ENCODE measurements at regions not wholly inside any gene's neighbourhood (a gene's known extent, or its start where the extent isn't known, plus 50 kb on each side); places are given as distances from the start of the nearest gene placed in this dataset.
A peak's percentile ranks its signal among the peaks of the same experiment; 100 is the strongest.

- DNase-seq (ENCODE audit: low spot score), result no peak
- WGBS (ENCODE audit: low lambda C conversion rate, missing lambda C conversion rate), result 92% methylated on average over 9 of the region's 9 CpGs
- no peak overlapping the region for H2AFZ ChIP-seq
- no peaks in the 10 kb centered on the region for H3K4me1 ChIP-seq (ENCODE audit: insufficient read depth)
- H4K20me1 ChIP-seq (ENCODE audit: insufficient read depth, poor library complexity, severe bottlenecking), result no peaks in the 10 kb centered on the region
- H3K27me3 ChIP-seq, result no peaks in the 10 kb centered on the region
- H3K9me3 ChIP-seq (ENCODE audit: low read depth), result no peaks in the 10 kb centered on the region
- TF ChIP-seq CTCF (IDR thresholded peaks at IDR 0.05; ENCODE audit: poor library complexity) (no peak), EZH2 (IDR thresholded peaks at IDR 0.05; ENCODE audit: borderline replicate concordance) (no peak), EZH2phosphoT487 (IDR thresholded peaks at IDR 0.05; ENCODE audit: low read depth, severe bottlenecking, unreplicated experiment) (no peak)
- no peaks in the 10 kb centered on the region for H3K36me3 ChIP-seq (replicated peaks; ENCODE audit: insufficient read depth, low read depth)
- H3K27ac ChIP-seq, result no peak overlapping the region
- H3K4me2 ChIP-seq, result no peak overlapping the region
- H3K79me2 ChIP-seq, result no peaks in the 10 kb centered on the region
- H3K9me2 ChIP-seq (replicated peaks; ENCODE audit: insufficient read depth), result no peaks in the 10 kb centered on the region
- no peak overlapping the region for H3K4me3 ChIP-seq
Observed at GRCh38 chr16:50888486-50889261, 146.8 kb downstream of the CYLD start.

DNA sequence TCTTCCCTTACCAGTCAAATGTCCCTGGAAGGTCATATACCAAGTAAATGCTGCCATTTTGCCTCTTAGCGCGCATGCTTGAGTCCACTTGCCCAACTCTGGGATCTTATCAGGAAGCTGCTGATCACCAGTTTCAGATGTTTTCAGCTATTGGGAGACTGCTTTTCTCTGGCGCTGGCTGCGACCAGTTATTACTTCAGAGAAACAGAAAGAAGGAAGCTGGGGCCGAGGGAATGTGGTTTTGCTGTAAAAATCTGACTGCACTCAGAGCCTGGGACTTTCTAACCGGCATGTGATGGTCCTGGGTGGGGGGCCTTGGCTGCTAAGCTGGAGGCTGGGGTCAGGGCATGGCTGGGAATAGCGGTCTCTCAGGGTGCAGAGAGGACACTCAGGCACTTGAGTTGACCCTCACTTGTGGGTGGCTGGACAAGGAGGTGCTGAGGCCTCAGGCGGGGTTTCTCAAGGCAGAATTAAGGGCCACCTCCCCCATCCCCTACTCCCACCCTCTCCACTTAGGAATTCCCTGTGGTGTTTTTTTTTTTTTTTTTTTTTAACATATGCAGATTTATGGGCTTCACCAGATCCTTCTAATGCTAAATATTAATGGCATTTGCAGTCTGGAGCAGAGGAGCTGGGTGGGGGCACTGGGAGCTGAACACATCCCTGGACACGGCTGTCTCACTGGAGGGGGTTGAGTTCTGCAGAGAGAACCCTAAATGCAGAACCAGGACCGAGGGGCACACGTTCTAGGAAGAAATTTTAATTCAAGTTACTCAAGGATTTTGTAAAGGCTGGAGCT lies 145.8 kb downstream of the CYLD start:
- H3K36me3 ChIP-seq (replicated peaks; ENCODE audit: insufficient read depth, low read depth), result no peaks in the 10 kb centered on the region
- TF ChIP-seq EZH2phosphoT487 (IDR thresholded peaks at IDR 0.05; ENCODE audit: low read depth, severe bottlenecking, unreplicated experiment) (no peak), CTCF (IDR thresholded peaks at IDR 0.05; ENCODE audit: poor library complexity) (no peak), EZH2 (IDR thresholded peaks at IDR 0.05; ENCODE audit: borderline replicate concordance) (no peak)
- no peaks in the 10 kb centered on the region for H4K20me1 ChIP-seq (ENCODE audit: insufficient read depth, poor library complexity, severe bottlenecking)
- H3K79me2 ChIP-seq, result no peaks in the 10 kb centered on the region
- no peak overlapping the region for H2AFZ ChIP-seq
- no peak overlapping the region for H3K27ac ChIP-seq
- WGBS (ENCODE audit: low lambda C conversion rate, missing lambda C conversion rate), result 86% methylated on average over 10 of the region's 11 CpGs
- no peaks in the 10 kb centered on the region for H3K9me2 ChIP-seq (replicated peaks; ENCODE audit: insufficient read depth)
- DNase-seq (ENCODE audit: low spot score), result no peak
- no peak overlapping the region for H3K4me3 ChIP-seq
- H3K4me2 ChIP-seq, result no peak overlapping the region
- no peaks in the 10 kb centered on the region for H3K4me1 ChIP-seq (ENCODE audit: insufficient read depth)
- H3K27me3 ChIP-seq, result no peaks in the 10 kb centered on the region
- H3K9me3 ChIP-seq (ENCODE audit: low read depth), result no peaks in the 10 kb centered on the region

GRCh38 chr16:50884066-50884860 lies 142.4 kb downstream of the CYLD start:
- DNase-seq (ENCODE audit: low spot score), result no peak
- no peaks in the 10 kb centered on the region for H3K27me3 ChIP-seq
- H4K20me1 ChIP-seq (ENCODE audit: insufficient read depth, poor library complexity, severe bottlenecking), result no peaks in the 10 kb centered on the region
- H3K9me3 ChIP-seq (ENCODE audit: low read depth), result no peaks in the 10 kb centered on the region
- H3K4me2 ChIP-seq, result no peak overlapping the region
- TF ChIP-seq EZH2 (IDR thresholded peaks at IDR 0.05; ENCODE audit: borderline replicate concordance) (no peak), EZH2phosphoT487 (IDR thresholded peaks at IDR 0.05; ENCODE audit: low read depth, severe bottlenecking, unreplicated experiment) (no peak), CTCF (IDR thresholded peaks at IDR 0.05; ENCODE audit: poor library complexity) (peak; percentile 12)
- H3K9me2 ChIP-seq (replicated peaks; ENCODE audit: insufficient read depth), result no peaks in the 10 kb centered on the region
- no peaks in the 10 kb centered on the region for H3K36me3 ChIP-seq (replicated peaks; ENCODE audit: insufficient read depth, low read depth)
- no peak overlapping the region for H3K4me3 ChIP-seq
- no peaks in the 10 kb centered on the region for H3K79me2 ChIP-seq
- no peaks in the 10 kb centered on the region for H3K4me1 ChIP-seq (ENCODE audit: insufficient read depth)
- 52% methylated on average over 18 of the region's 22 CpGs for WGBS (ENCODE audit: low lambda C conversion rate, missing lambda C conversion rate)
- no peak overlapping the region for H3K27ac ChIP-seq
- H2AFZ ChIP-seq, result no peak overlapping the region
